Thyroid gland (tissue), 4 donors: ENCODE measurements at regions not wholly inside any gene's neighbourhood (a gene's known extent, or its start where the extent isn't known, plus 50 kb on each side); places are given as distances from the start of the nearest gene placed in this dataset.
A peak's percentile ranks its signal among the peaks of the same experiment; 100 is the strongest.

Source experiments
- DNase-seq, 2 donors: peaks; one replicate each; pipeline ENCODE4 v3.0.0-alpha.2; 2019
- H3K27ac ChIP-seq, 3 donors: fragments of 200-600 bp; sonication (generic); 1 replicate in 2 of 3; 2 replicates in 1 of 3; pipeline ENCODE4 v1.5.1; 2016 to 2019; ENCODE audit warnings: mild to moderate bottlenecking in 1 of 3, moderate library complexity in 1 of 3
- H3K27me3 ChIP-seq: fragments of 200-600 bp; sonication (generic); one replicate; pipeline ENCODE4 v1.5.1; 2019
- H3K36me3 ChIP-seq, 2 donors: fragments of 200-600 bp; sonication (generic); one replicate each; pipeline ENCODE4 v1.5.1; 2016 to 2019
- H3K4me1 ChIP-seq, 2 donors: fragments of 200-600 bp; sonication (generic); one replicate each; pipeline ENCODE4 v1.5.1; 2017 to 2019
- H3K4me3 ChIP-seq, 3 donors: fragments of 200-600 bp; sonication (generic); replicated peaks in 1 of 3; 1 replicate in 2 of 3; 2 replicates in 1 of 3; pipeline ENCODE4 v1.5.1; 2016; ENCODE audit warnings: mild to moderate bottlenecking in 1 of 3
- H3K9me3 ChIP-seq: fragments of 200-600 bp; sonication (generic); one replicate; pipeline ENCODE4 v1.5.1; 2017
- CTCF ChIP-seq, 6 experiments: fragments of 200-600 bp in 3 of 6; fragments of 450-650 bp in 3 of 6; sonication (generic) in 3 of 6; IDR thresholded peaks; one replicate each; pipeline ENCODE4 v1.5.1; 2016 to 2019; ENCODE audit warnings: antibody characterized with exemption in 6 of 6, mild to moderate bottlenecking in 2 of 6, inconsistent platforms in 1 of 6, moderate library complexity in 1 of 6
- POLR2A ChIP-seq, 2 donors: fragments of 450-650 bp; IDR thresholded peaks; one replicate each; pipeline ENCODE4 v1.6.1; 2017; ENCODE audit warnings: antibody characterized with exemption in 2 of 2, mild to moderate bottlenecking in 2 of 2, moderate library complexity in 1 of 2
- WGBS, 2 donors: methylation state at CpG; one replicate each; pipeline ENCODE4 v1.1.5; 2017; 5-methylcytosine and 5-hydroxymethylcytosine counted together
- intact Hi-C: fragments of 100-400 bp; cut with DNase I; formaldehyde crosslinking; loops from one replicate; pipeline ENCODE4 v1.15.1; 2023

GRCh38 chr10:105981679-105982078, 1182.8 kb downstream of the SORCS1 start:
- DNase-seq, result no peak
- TF ChIP-seq CTCF (IDR thresholded peaks at IDR 0.05), result no peak
- TF ChIP-seq POLR2A (IDR thresholded peaks at IDR 0.05), result no peak

GRCh38 chr10:105974803-105975456, 1189.6 kb downstream of the SORCS1 start:
- H3K9me3 ChIP-seq, result no peaks in the 10 kb centered on the region
- no peak for TF ChIP-seq POLR2A (IDR thresholded peaks at IDR 0.05)
- peak in 4 of 6 experiments; percentile 25 to 54 (median 46) for TF ChIP-seq CTCF (IDR thresholded peaks at IDR 0.05)
- DNase-seq, result peak in 1 of 2 donors; percentile 18
- H3K27me3 ChIP-seq, result no peaks in the 10 kb centered on the region
- H3K4me1 ChIP-seq, result no peaks in the 10 kb centered on the region
- intact Hi-C loops, result no loop called here
- H3K27ac ChIP-seq, result no peak overlapping the region
- no peaks in the 10 kb centered on the region for H3K36me3 ChIP-seq
- 48 to 50% methylated on average over 7 of the region's 7 CpGs for WGBS, 2 donors
- no peak overlapping the region for H3K4me3 ChIP-seq

More at GRCh38 chr10:105981679-105982078, 1182.8 kb downstream of the SORCS1 start:
- Histone ChIP-seq H3K9me3 (no peaks in the 10 kb centered on the region), H3K27me3 (no peaks in the 10 kb centered on the region), H3K4me1 (no peaks in the 10 kb centered on the region), H3K36me3 (no peaks in the 10 kb centered on the region), H3K27ac (no peak overlapping the region), H3K4me3 (no peak overlapping the region)
- intact Hi-C loops, result no loop called here
- 70 to 78% methylated on average over 2 of the region's 2 CpGs for WGBS, 2 donors

DNA sequence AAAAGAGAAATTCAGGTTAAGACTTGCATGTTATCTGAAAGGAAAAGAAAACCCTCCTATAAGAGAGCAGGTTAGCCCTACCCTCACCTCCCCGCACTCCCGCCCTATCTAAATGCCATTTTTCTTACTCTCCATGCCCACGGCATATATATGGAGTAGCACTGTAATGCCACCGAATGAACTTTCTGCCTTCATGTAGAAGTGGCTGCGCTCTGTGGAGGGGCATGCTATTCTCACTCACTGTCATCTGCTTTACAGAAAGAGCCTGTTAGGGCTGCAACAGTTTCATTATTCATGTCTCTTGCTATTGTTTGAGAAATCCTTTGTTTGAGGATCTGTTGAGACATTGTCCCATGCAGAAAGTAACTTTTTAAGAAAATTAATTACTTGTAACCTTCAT, 1190.6 kb downstream of the SORCS1 start:
- H3K27ac ChIP-seq, result no peak overlapping the region
- DNase-seq, result no peak
- no peaks in the 10 kb centered on the region for H3K27me3 ChIP-seq
- TF ChIP-seq CTCF (IDR thresholded peaks at IDR 0.05), result no peak
- TF ChIP-seq POLR2A (IDR thresholded peaks at IDR 0.05), result no peak
- H3K36me3 ChIP-seq, result no peaks in the 10 kb centered on the region
- no peaks in the 10 kb centered on the region for H3K9me3 ChIP-seq
- no peak overlapping the region for H3K4me3 ChIP-seq
- intact Hi-C loops, result no loop called here
- no peaks in the 10 kb centered on the region for H3K4me1 ChIP-seq
- WGBS, 2 donors, result 87 to 90% methylated on average over 5 of the region's 5 CpGs

DNA sequence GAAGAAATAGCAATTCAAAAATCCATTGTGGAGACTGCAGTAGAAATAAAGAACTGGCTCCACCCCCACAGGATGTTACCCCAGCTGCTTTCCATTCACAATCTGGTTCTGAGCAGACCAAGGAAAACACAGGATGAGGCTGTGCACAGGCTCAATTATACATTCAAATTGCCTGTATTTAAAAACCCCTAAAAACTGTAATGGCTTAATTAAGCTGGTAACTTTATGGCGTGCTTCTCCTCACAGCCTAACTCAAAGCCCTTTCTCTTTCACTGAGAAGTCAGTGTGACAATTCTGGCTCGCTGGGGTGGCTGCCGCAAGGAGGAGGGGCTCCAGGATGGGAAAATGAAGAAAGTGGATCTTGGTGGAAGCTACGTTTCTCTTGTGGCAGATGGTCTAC, 1191.1 kb downstream of the SORCS1 start:
- Histone ChIP-seq H3K9me3 (no peaks in the 10 kb centered on the region), H3K36me3 (no peaks in the 10 kb centered on the region), H3K4me1 (no peaks in the 10 kb centered on the region), H3K27ac (no peak overlapping the region), H3K27me3 (no peaks in the 10 kb centered on the region), H3K4me3 (no peak overlapping the region)
- intact Hi-C loops, result no loop called here
- WGBS, 2 donors, result 58 to 62% methylated on average over 4 of the region's 4 CpGs
- no peak for TF ChIP-seq CTCF (IDR thresholded peaks at IDR 0.05)
- no peak for TF ChIP-seq POLR2A (IDR thresholded peaks at IDR 0.05)
- DNase-seq, result no peak

GRCh38 chr10:105971460-105971859, 1193.0 kb downstream of the SORCS1 start:
- Histone ChIP-seq H3K4me3 (no peak overlapping the region), H3K4me1 (no peaks in the 10 kb centered on the region), H3K27me3 (no peaks in the 10 kb centered on the region), H3K27ac (no peak overlapping the region), H3K9me3 (no peaks in the 10 kb centered on the region), H3K36me3 (no peaks in the 10 kb centered on the region)
- no peak for TF ChIP-seq POLR2A (IDR thresholded peaks at IDR 0.05)
- TF ChIP-seq CTCF (IDR thresholded peaks at IDR 0.05), result no peak
- intact Hi-C loops, result no loop called here
- no peak for DNase-seq
- WGBS, 2 donors, result 87% methylated on average over 2 of the region's 2 CpGs
